Uterus (tissue), 2 donors: ENCODE measurements at regions not wholly inside any gene's neighbourhood (a gene's known extent, or its start where the extent isn't known, plus 50 kb on each side); places are given as distances from the start of the nearest gene placed in this dataset.

Experiments used
- POLR2A ChIP-seq, 2 donors: fragments of 450-650 bp; IDR thresholded peaks; one replicate each; pipeline ENCODE4 v1.6.1; 2016; ENCODE audit warnings: antibody characterized with exemption in 2 of 2, mild to moderate bottlenecking in 1 of 2, moderate library complexity in 1 of 2
- TF ChIP-seq, protein P1 (sequence below), 4 experiments: fragments of 200-600 bp in 2 of 4; fragments of 450-650 bp in 2 of 4; sonication (generic) in 2 of 4; IDR thresholded peaks; one replicate each; pipeline ENCODE4 v1.5.1; 2016 to 2019; ENCODE audit warnings: antibody characterized with exemption in 4 of 4, mild to moderate bottlenecking in 2 of 4, moderate library complexity in 1 of 4

- no peak for TF ChIP-seq POLR2A (IDR thresholded peaks at IDR 0.05)
- TF ChIP-seq, protein P1, sequence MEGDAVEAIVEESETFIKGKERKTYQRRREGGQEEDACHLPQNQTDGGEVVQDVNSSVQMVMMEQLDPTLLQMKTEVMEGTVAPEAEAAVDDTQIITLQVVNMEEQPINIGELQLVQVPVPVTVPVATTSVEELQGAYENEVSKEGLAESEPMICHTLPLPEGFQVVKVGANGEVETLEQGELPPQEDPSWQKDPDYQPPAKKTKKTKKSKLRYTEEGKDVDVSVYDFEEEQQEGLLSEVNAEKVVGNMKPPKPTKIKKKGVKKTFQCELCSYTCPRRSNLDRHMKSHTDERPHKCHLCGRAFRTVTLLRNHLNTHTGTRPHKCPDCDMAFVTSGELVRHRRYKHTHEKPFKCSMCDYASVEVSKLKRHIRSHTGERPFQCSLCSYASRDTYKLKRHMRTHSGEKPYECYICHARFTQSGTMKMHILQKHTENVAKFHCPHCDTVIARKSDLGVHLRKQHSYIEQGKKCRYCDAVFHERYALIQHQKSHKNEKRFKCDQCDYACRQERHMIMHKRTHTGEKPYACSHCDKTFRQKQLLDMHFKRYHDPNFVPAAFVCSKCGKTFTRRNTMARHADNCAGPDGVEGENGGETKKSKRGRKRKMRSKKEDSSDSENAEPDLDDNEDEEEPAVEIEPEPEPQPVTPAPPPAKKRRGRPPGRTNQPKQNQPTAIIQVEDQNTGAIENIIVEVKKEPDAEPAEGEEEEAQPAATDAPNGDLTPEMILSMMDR (IDR thresholded peaks at IDR 0.05) = no peak
Measured at GRCh38 chr1:113256348-113256729, 134.0 kb upstream of the MAGI3 start.
